ENCODE measurements at regions not wholly inside any gene's neighbourhood (a gene's known extent, or its start where the extent isn't known, plus 50 kb on each side); places are given as distances from the start of the nearest gene placed in this dataset.

DNA sequence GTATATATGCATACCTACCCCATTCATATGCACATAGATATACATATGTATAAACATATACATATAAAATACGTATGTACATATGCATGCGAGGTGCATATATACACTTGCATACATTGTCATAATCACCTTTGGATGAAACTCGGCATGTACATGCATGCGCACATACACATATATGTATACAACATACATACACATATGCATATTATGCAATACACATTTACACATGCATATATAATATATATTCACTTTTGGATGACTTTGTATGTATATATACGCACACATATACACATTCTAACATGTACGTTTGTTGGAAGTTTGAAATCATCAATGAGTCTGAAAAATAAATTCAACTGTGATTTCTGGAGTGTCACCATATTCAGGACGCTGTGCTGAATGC lies 401.6 kb upstream of the TBX3 start:
- TF ChIP-seq, protein P1, sequence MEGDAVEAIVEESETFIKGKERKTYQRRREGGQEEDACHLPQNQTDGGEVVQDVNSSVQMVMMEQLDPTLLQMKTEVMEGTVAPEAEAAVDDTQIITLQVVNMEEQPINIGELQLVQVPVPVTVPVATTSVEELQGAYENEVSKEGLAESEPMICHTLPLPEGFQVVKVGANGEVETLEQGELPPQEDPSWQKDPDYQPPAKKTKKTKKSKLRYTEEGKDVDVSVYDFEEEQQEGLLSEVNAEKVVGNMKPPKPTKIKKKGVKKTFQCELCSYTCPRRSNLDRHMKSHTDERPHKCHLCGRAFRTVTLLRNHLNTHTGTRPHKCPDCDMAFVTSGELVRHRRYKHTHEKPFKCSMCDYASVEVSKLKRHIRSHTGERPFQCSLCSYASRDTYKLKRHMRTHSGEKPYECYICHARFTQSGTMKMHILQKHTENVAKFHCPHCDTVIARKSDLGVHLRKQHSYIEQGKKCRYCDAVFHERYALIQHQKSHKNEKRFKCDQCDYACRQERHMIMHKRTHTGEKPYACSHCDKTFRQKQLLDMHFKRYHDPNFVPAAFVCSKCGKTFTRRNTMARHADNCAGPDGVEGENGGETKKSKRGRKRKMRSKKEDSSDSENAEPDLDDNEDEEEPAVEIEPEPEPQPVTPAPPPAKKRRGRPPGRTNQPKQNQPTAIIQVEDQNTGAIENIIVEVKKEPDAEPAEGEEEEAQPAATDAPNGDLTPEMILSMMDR (IDR thresholded peaks at IDR 0.05), result no peak
- no peak for TF ChIP-seq POLR2A (IDR thresholded peaks at IDR 0.05)

Measured in lower leg skin (tissue), 3 donors.